Mesothelial cell of epicardium (in vitro differentiated cells): ENCODE measurements at regions not wholly inside any gene's neighbourhood (a gene's known extent, or its start where the extent isn't known, plus 50 kb on each side); places are given as distances from the start of the nearest gene placed in this dataset.
"Not testable (repeated sequence)": the region's sequence is repeated elsewhere in the genome, so short reads cannot be mapped to it uniquely, and the experiment has no call there.

Experiments used
- DNase-seq, 2 experiments: peaks; one replicate each; pipeline ENCODE4 v3.0.0; 2021; ENCODE audit warnings: low spot score in 2 of 2; ENCODE audit not compliant: unreplicated experiment in 2 of 2
- H3K27ac Mint-ChIP-seq: 2 replicates; pipeline ENCODE4 v1.8.0; 2021; ENCODE audit warnings: mixed read lengths
- H3K27me3 Mint-ChIP-seq: 2 replicates; pipeline ENCODE4 v1.8.0; 2021; ENCODE audit warnings: low read depth, mixed read lengths
- H3K36me3 Mint-ChIP-seq: 2 replicates; pipeline ENCODE4 v1.8.0; 2021; ENCODE audit warnings: mixed read lengths
- H3K4me1 Mint-ChIP-seq: 2 replicates; pipeline ENCODE4 v1.8.0; 2021; ENCODE audit warnings: mixed read lengths
- H3K4me3 Mint-ChIP-seq: 2 replicates; pipeline ENCODE4 v1.8.0; 2021; ENCODE audit warnings: mild to moderate bottlenecking, moderate library complexity, mixed read lengths
- H3K9me3 Mint-ChIP-seq: 2 replicates; pipeline ENCODE4 v1.8.0; 2021; ENCODE audit warnings: mixed read lengths
- CTCF ChIP-seq: fragments of 200-600 bp; sonication (generic); IDR thresholded peaks from one replicate; pipeline ENCODE4 v1.5.0; 2021; ENCODE audit warnings: antibody characterized with exemption; ENCODE audit not compliant: unreplicated experiment

- H3K36me3 Mint-ChIP-seq, H3K4me1 Mint-ChIP-seq, H3K4me3 Mint-ChIP-seq, H3K27ac Mint-ChIP-seq, H3K27me3 Mint-ChIP-seq, DNase-seq: not testable (repeated sequence)
- peaks cover 35% of the 10 kb centered on the region for H3K9me3 Mint-ChIP-seq
Observed at GRCh38 chr15:19995296-19995695, 546.3 kb downstream of the GOLGA6L6 start.

GRCh38 chr15:19992428-19992827 lies 549.2 kb downstream of the GOLGA6L6 start:
- Mint-ChIP-seq H3K4me1 (no peaks in the 10 kb centered on the region), H3K27me3 (no peaks in the 10 kb centered on the region), H3K27ac (no peak overlapping the region), H3K36me3 (no peaks in the 10 kb centered on the region), H3K4me3 (no peak overlapping the region), H3K9me3 (peaks cover 49% of the 10 kb centered on the region)
- TF ChIP-seq CTCF, result no peak
- no peak for DNase-seq

- H3K9me3 Mint-ChIP-seq, result peaks cover 71% of the 10 kb centered on the region
- no peak for TF ChIP-seq CTCF
Observed at GRCh38 chr15:19988094-19988660, 553.4 kb downstream of the GOLGA6L6 start.

GRCh38 chr15:19987389-19988048 lies 554.1 kb downstream of the GOLGA6L6 start:
- H3K27ac Mint-ChIP-seq, result no peak overlapping the region
- H3K27me3 Mint-ChIP-seq, result no peaks in the 10 kb centered on the region
- no peaks in the 10 kb centered on the region for H3K4me1 Mint-ChIP-seq
- no peak overlapping the region for H3K4me3 Mint-ChIP-seq
- H3K9me3 Mint-ChIP-seq, result peaks cover 71% of the 10 kb centered on the region
- no peaks in the 10 kb centered on the region for H3K36me3 Mint-ChIP-seq
- no peak for DNase-seq
- TF ChIP-seq CTCF, result no peak

More at GRCh38 chr15:19988094-19988660, 553.4 kb downstream of the GOLGA6L6 start:
- no peak for DNase-seq
- Mint-ChIP-seq H3K27me3 (no peaks in the 10 kb centered on the region), H3K27ac (no peak overlapping the region), H3K36me3 (no peaks in the 10 kb centered on the region), H3K4me1 (no peaks in the 10 kb centered on the region), H3K4me3 (no peak overlapping the region)

- TF ChIP-seq CTCF, result no peak
- no peak overlapping the region for H3K4me3 Mint-ChIP-seq
- no peak for DNase-seq
- no peaks in the 10 kb centered on the region for H3K4me1 Mint-ChIP-seq
- H3K9me3 Mint-ChIP-seq, result peaks cover 75% of the 10 kb centered on the region
- no peaks in the 10 kb centered on the region for H3K36me3 Mint-ChIP-seq
- no peaks in the 10 kb centered on the region for H3K27me3 Mint-ChIP-seq
- no peak overlapping the region for H3K27ac Mint-ChIP-seq
Observed at GRCh38 chr15:19984101-19984500, 557.5 kb downstream of the GOLGA6L6 start.

GRCh38 chr15:19974998-19975397 lies 566.6 kb downstream of the GOLGA6L6 start:
- peaks cover 75% of the 10 kb centered on the region for H3K9me3 Mint-ChIP-seq
- no peak for TF ChIP-seq CTCF
- no peaks in the 10 kb centered on the region for H3K27me3 Mint-ChIP-seq
- no peaks in the 10 kb centered on the region for H3K36me3 Mint-ChIP-seq
- no peaks in the 10 kb centered on the region for H3K4me1 Mint-ChIP-seq
- H3K27ac Mint-ChIP-seq, result no peak overlapping the region
- no peak overlapping the region for H3K4me3 Mint-ChIP-seq
- no peak for DNase-seq
